GM12878 (cell line): ENCODE measurements at regions not wholly inside any gene's neighbourhood (a gene's known extent, or its start where the extent isn't known, plus 50 kb on each side); places are given as distances from the start of the nearest gene placed in this dataset.

Experiments used
- CHD2 ChIP-seq: IDR thresholded peaks from 2 replicates; pipeline ENCODE4 v1.6.1; 2011; ENCODE audit warnings: low read depth, low read length, improper control_type of control experiment, borderline replicate concordance
- CTCF ChIP-seq, 3 experiments: IDR thresholded peaks in 2 of 3; conservative IDR thresholded peaks in 1 of 3; 2 replicates each; pipeline ENCODE4 v1.5.1; 2011; ENCODE audit warnings: low read depth in 3 of 3, low read length in 3 of 3, mild to moderate bottlenecking in 3 of 3, control low read depth in 2 of 3, moderate library complexity in 2 of 3, inconsistent platforms in 1 of 3, mixed read lengths in 1 of 3; ENCODE audit not compliant: control insufficient read depth in 2 of 3, insufficient read depth in 1 of 3; ENCODE audit errors: extremely low read depth in 1 of 3
- EP300 ChIP-seq, 2 experiments: fragments of 150-350 bp in 1 of 2; IDR thresholded peaks; 2 replicates each; pipeline ENCODE4 v1.6.1; 2011 to 2012; ENCODE audit warnings: low read depth in 2 of 2, low read length in 2 of 2, borderline replicate concordance in 1 of 2, improper control_type of control experiment in 1 of 2, inconsistent platforms in 1 of 2; ENCODE audit not compliant: control insufficient read depth in 1 of 2
- ESRRA ChIP-seq: IDR thresholded peaks from 2 replicates; pipeline ENCODE4 v1.6.1; 2012; ENCODE audit warnings: mild to moderate bottlenecking, low read length, improper control_type of control experiment
- HDAC2 ChIP-seq: fragments of 200-600 bp; sonication (generic); IDR thresholded peaks from 2 replicates; pipeline ENCODE4 v1.6.1; 2017
- IRF4 ChIP-seq: IDR thresholded peaks from 2 replicates; pipeline ENCODE4 v1.6.1; 2011; ENCODE audit warnings: low read depth, low read length
- POLR2A ChIP-seq: IDR thresholded peaks from 2 replicates; pipeline ENCODE4 v1.6.1; 2011; ENCODE audit warnings: low read depth, mild to moderate bottlenecking, low read length
- POLR2AphosphoS5 ChIP-seq: IDR thresholded peaks from 2 replicates; pipeline ENCODE4 v1.6.1; 2011; ENCODE audit warnings: mild to moderate bottlenecking, low read length, inconsistent platforms
- RFX5 ChIP-seq: IDR thresholded peaks from 2 replicates; pipeline ENCODE4 v1.6.1; 2011; ENCODE audit warnings: low read depth, low read length, improper control_type of control experiment
- SPI1 ChIP-seq: IDR thresholded peaks from 2 replicates; pipeline ENCODE4 v1.6.1; 2011; ENCODE audit warnings: low read depth, mild to moderate bottlenecking, low read length, moderate library complexity, borderline replicate concordance; ENCODE audit not compliant: insufficient read depth
- TF ChIP-seq, protein P1 (sequence below): IDR thresholded peaks from 2 replicates; pipeline ENCODE4 v1.6.1; 2011; ENCODE audit warnings: mild to moderate bottlenecking, low read depth, low read length, moderate library complexity; ENCODE audit not compliant: insufficient replicate concordance
- TF ChIP-seq, protein P2 (sequence below): fragments of 450-650 bp; IDR thresholded peaks from 2 replicates; pipeline ENCODE4 v1.6.1; 2017; ENCODE audit warnings: low read depth, mild to moderate bottlenecking, moderate library complexity
- TF ChIP-seq, protein P3 (sequence below): IDR thresholded peaks from 2 replicates; pipeline ENCODE4 v1.6.1; 2012; ENCODE audit warnings: low read depth, low read length, improper control_type of control experiment

GRCh38 chr14:48429512-48429911 is 754.1 kb upstream of the MDGA2 start:
- TF ChIP-seq, protein P1, sequence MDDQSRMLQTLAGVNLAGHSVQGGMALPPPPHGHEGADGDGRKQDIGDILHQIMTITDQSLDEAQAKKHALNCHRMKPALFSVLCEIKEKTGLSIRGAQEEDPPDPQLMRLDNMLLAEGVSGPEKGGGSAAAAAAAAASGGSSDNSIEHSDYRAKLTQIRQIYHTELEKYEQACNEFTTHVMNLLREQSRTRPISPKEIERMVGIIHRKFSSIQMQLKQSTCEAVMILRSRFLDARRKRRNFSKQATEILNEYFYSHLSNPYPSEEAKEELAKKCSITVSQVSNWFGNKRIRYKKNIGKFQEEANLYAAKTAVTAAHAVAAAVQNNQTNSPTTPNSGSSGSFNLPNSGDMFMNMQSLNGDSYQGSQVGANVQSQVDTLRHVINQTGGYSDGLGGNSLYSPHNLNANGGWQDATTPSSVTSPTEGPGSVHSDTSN: no peak
- no peak for TF ChIP-seq IRF4
- TF ChIP-seq, protein P2, sequence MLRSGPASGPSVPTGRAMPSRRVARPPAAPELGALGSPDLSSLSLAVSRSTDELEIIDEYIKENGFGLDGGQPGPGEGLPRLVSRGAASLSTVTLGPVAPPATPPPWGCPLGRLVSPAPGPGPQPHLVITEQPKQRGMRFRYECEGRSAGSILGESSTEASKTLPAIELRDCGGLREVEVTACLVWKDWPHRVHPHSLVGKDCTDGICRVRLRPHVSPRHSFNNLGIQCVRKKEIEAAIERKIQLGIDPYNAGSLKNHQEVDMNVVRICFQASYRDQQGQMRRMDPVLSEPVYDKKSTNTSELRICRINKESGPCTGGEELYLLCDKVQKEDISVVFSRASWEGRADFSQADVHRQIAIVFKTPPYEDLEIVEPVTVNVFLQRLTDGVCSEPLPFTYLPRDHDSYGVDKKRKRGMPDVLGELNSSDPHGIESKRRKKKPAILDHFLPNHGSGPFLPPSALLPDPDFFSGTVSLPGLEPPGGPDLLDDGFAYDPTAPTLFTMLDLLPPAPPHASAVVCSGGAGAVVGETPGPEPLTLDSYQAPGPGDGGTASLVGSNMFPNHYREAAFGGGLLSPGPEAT: no peak
- TF ChIP-seq CHD2: no peak
- no peak for TF ChIP-seq RFX5
- TF ChIP-seq EP300 (IDR thresholded peaks at IDR 0.05; ENCODE audit: borderline replicate concordance in 1 of 2, control insufficient read depth in 1 of 2, low read depth in 2 of 2, low read length in 2 of 2): no peak
- TF ChIP-seq, protein P3, sequence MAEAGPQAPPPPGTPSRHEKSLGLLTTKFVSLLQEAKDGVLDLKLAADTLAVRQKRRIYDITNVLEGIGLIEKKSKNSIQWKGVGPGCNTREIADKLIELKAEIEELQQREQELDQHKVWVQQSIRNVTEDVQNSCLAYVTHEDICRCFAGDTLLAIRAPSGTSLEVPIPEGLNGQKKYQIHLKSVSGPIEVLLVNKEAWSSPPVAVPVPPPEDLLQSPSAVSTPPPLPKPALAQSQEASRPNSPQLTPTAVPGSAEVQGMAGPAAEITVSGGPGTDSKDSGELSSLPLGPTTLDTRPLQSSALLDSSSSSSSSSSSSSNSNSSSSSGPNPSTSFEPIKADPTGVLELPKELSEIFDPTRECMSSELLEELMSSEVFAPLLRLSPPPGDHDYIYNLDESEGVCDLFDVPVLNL: no peak
- TF ChIP-seq POLR2AphosphoS5: no peak
- TF ChIP-seq POLR2A: no peak
- TF ChIP-seq CTCF (IDR thresholded peaks at IDR 0.05 in 2 of 3, conservative IDR thresholded peaks at IDR 0.05 in 1 of 3; ENCODE audit: control insufficient read depth in 2 of 3, extremely low read depth in 1 of 3, insufficient read depth in 1 of 3, low read depth in 3 of 3, low read length in 3 of 3): no peak
- no peak for TF ChIP-seq HDAC2
- TF ChIP-seq ESRRA: no peak
- TF ChIP-seq SPI1: no peak
